Spleen (tissue), 7 donors: ENCODE measurements at regions not wholly inside any gene's neighbourhood (a gene's known extent, or its start where the extent isn't known, plus 50 kb on each side); places are given as distances from the start of the nearest gene placed in this dataset.

Source experiments
- CTCF ChIP-seq, 11 experiments: fragments of 200-600 bp in 7 of 11; fragments of 450-650 bp in 4 of 11; sonication (generic) in 4 of 11; IDR thresholded peaks in 8 of 11; conservative IDR thresholded peaks in 3 of 11; 1 replicate in 7 of 11; 2 replicates in 4 of 11; pipeline versions ENCODE4 v1.4.0 to v1.8.0; 2016 to 2021; ENCODE audit warnings: antibody characterized with exemption in 11 of 11, inconsistent platforms in 4 of 11, mild to moderate bottlenecking in 1 of 11
- POLR2A ChIP-seq, 3 donors: fragments of 450-650 bp; IDR thresholded peaks; one replicate each; pipeline ENCODE4 v1.5.1; 2017; ENCODE audit warnings: antibody characterized with exemption in 3 of 3, mild to moderate bottlenecking in 1 of 3
- POLR2AphosphoS5 ChIP-seq, 3 donors: sonication (generic); formaldehyde crosslinking; IDR thresholded peaks; one replicate each; pipeline ENCODE4 v1.5.1; 2017; ENCODE audit warnings: antibody characterized with exemption in 3 of 3
- donor health status: DM: no; HTN: no; CAD: no; lungs with moderate emphysema.
- donor health status: DM: no; HTN: no; CAD: no.
- donor health status: DM: no; HTN: no; CAD: no.

GRCh38 chr17:77640252-77640651, 318.3 kb upstream of the TNRC6C start:
- TF ChIP-seq CTCF (IDR thresholded peaks at IDR 0.05 in 8 of 11, conservative IDR thresholded peaks at IDR 0.05 in 3 of 11) (no peak), POLR2A (IDR thresholded peaks at IDR 0.05) (no peak), POLR2AphosphoS5 (IDR thresholded peaks at IDR 0.05) (no peak)
